NCI-H82 (cell line): ENCODE measurements at regions not wholly inside any gene's neighbourhood (a gene's known extent, or its start where the extent isn't known, plus 50 kb on each side); places are given as distances from the start of the nearest gene placed in this dataset.
"Not testable (repeated sequence)": the region's sequence is repeated elsewhere in the genome, so short reads cannot be mapped to it uniquely, and the experiment has no call there.

Experiments
- DNase-seq: peaks from one replicate; lab custom pipeline; 2025; lab: John Stamatoyannopoulos, UW

GRCh38 chr4:17010426-17011087 is 112.1 kb upstream of the LDB2 start:
- no peak for DNase-seq

- DNase-seq: no peak
Observed at GRCh38 chr4:17009871-17010367, 111.5 kb upstream of the LDB2 start.

- DNase-seq: no peak
Observed at GRCh38 chr4:17008834-17009345, 110.4 kb upstream of the LDB2 start.

GRCh38 chr4:17003606-17004392 is 105.4 kb upstream of the LDB2 start:
- DNase-seq: not testable (repeated sequence)

- DNase-seq: no peak
Observed at GRCh38 chr4:16995451-16995850, 97.0 kb upstream of the LDB2 start.

- no peak for DNase-seq
Observed at GRCh38 chr4:16993956-16994840, 95.8 kb upstream of the LDB2 start.

- DNase-seq: no peak
Observed at GRCh38 chr4:16992566-16993225, 94.3 kb upstream of the LDB2 start.

GRCh38 chr4:16991450-16991849 is 93.0 kb upstream of the LDB2 start:
- no peak for DNase-seq

- DNase-seq: no peak
Observed at GRCh38 chr4:16989371-16989770, 90.9 kb upstream of the LDB2 start.

GRCh38 chr4:16988814-16989213 is 90.4 kb upstream of the LDB2 start:
- DNase-seq: no peak

GRCh38 chr4:16977081-16977480 is 78.6 kb upstream of the LDB2 start:
- no peak for DNase-seq

- no peak for DNase-seq
Observed at GRCh38 chr4:16969696-16970135, 71.3 kb upstream of the LDB2 start.

GRCh38 chr4:16967722-16968121 is 69.3 kb upstream of the LDB2 start:
- no peak for DNase-seq

- DNase-seq: no peak
Observed at GRCh38 chr4:16959305-16959704, 60.9 kb upstream of the LDB2 start.

- no peak for DNase-seq
Observed at GRCh38 chr4:16952896-16953630, 54.6 kb upstream of the LDB2 start.

- no peak for DNase-seq
Observed at GRCh38 chr4:16952462-16952871, 54.0 kb upstream of the LDB2 start.
